ENCODE measurements at regions not wholly inside any gene's neighbourhood (a gene's known extent, or its start where the extent isn't known, plus 50 kb on each side); places are given as distances from the start of the nearest gene placed in this dataset.

GRCh38 chr20:40331807-40332560, 357.1 kb downstream of the MAFB start:
- TF ChIP-seq, protein P1, sequence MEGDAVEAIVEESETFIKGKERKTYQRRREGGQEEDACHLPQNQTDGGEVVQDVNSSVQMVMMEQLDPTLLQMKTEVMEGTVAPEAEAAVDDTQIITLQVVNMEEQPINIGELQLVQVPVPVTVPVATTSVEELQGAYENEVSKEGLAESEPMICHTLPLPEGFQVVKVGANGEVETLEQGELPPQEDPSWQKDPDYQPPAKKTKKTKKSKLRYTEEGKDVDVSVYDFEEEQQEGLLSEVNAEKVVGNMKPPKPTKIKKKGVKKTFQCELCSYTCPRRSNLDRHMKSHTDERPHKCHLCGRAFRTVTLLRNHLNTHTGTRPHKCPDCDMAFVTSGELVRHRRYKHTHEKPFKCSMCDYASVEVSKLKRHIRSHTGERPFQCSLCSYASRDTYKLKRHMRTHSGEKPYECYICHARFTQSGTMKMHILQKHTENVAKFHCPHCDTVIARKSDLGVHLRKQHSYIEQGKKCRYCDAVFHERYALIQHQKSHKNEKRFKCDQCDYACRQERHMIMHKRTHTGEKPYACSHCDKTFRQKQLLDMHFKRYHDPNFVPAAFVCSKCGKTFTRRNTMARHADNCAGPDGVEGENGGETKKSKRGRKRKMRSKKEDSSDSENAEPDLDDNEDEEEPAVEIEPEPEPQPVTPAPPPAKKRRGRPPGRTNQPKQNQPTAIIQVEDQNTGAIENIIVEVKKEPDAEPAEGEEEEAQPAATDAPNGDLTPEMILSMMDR (IDR thresholded peaks at IDR 0.05) = no peak
- TF ChIP-seq POLR2A (IDR thresholded peaks at IDR 0.05) = no peak

Measured in ovary (tissue), 3 donors.